ENCODE measurements at regions not wholly inside any gene's neighbourhood (a gene's known extent, or its start where the extent isn't known, plus 50 kb on each side); places are given as distances from the start of the nearest gene placed in this dataset.
"Not testable (repeated sequence)": the region's sequence is repeated elsewhere in the genome, so short reads cannot be mapped to it uniquely, and the experiment has no call there.

DNA sequence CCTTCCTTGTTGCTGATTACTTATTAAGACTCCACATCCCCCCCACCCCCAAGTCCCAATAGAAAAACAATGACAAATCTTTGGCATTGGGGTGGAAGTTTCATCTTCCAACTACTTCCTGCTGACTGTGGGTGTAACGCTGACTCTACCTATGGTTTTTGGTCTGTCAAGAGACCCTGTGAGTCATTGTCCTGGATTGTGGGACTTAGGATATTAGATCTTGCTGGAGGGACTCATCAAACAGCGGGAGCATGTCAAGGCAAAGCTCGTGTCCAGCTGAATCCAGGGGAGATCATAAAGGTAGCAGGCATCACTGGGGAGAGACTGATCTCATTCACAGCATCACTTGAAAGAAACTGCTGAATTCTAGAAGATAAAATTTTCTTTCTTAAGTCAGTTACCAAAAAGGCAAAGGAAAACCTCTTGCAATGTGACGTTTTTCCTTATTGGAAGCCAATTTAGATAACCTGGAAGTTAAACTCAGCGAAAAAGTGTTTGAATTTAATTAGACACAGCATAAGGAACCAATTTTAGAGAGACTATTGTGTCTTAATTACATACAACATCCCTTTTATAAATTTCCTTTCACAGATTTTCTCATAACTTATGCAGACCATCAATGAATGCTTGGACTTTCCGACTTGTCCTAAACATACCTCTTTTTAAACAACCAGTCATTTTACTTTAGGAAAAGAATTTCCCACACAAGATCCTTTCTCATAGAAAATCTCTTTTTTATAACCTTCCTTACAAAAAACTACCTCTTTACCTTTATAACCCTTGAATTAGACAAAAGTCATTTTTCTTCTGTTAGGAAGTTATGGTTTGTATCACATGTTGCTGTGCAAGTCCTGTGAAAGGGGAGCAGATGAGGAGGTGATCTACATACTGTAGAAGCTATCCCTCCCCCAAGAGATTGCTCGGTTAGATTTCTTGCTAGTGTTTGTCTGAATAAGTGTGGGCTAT lies 94.6 kb upstream of the SCAF11 start:
- DNase-seq: no peak

DNA sequence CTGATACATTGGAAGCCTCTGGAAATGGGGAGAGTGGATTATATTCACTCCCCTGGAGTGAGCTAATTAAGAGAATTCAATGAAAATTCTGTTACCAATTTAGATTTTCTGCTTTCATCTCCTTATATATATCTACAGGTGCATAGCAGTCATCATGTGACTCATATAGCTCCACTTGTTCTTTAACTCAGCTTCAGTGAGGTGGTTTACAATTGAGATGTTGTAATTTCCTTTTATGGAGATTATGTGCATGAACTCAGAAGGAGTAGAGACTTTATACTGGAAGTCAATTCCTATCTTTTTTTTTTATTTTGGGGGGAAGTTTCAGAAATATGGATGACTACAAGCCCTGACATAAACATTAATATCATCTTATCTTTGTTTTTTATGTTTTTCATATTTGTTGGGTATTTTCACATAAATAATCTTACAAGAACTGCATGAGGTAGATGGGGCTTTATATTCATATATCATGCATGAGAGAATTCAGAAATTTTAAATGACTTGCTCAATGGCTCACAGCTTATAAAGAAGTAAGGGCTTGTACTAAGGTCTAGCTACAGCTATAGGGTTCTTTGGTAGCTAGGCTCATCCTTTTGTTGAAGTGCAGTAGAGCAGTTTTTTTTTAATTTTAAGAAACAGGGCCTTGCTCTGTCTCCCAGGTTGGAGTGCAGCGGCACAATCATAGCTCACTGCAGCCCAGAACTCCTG lies 92.3 kb upstream of the SCAF11 start:
- no peak for DNase-seq

DNA sequence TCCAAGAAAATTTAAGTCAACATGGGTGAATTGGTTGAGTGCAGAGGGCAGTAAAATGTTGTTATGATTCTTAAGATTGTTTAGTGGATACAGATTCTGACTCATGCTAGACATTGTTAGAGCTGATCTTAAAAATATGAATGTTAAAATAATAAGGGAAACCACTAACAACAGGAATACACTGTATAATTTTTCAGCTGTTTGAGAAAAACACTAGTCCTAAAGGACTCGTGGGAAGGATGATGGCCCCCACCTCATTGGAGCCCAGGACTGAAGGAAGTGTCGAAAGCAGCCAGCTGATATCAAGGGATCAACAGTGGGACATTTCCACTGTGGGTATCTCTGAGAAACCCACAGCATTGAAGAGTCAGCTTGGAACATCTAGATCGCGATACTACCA lies 82.9 kb upstream of the SCAF11 start:
- DNase-seq: no peak

DNA sequence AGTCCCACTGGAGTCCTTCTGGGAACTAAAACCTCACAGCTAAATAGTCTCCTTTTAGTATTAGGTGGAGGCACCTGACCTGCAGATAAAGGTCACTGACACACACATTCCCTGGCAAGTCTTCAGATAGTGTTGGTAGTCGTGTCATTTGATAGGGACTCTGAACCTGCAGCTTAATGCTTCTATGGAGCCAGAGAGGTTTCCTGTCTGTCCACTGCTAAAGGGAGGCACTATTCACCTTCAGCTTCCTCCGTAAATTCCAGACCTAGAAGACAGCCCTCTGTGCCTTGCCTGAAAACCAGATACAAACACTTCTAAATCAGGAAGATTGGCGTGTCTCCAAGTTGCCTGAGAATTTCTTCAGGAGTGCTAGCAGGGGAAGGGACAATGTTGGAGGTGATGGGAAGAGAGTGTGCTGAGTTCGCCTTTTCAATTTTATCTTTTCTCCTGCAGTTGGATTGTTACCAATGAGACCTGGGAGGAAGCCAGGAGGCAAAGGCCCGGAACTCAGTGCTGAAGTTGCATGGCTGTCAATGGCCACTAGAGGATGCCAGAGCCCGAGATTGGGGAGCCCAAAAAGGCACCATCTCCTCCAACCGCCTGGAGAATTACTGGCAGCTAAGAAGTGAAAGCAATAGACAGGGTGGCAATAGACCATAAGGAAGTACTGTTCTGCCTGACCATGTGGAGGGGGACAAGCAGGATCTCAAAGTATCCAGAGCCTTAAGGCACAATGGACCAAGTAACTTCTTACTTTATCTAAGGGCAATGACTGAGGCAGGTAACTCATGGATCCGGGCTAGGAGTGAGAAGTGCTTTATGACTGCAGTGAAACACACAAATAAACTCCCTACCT lies 81.6 kb upstream of the SCAF11 start:
- DNase-seq: peak; percentile 51

DNA sequence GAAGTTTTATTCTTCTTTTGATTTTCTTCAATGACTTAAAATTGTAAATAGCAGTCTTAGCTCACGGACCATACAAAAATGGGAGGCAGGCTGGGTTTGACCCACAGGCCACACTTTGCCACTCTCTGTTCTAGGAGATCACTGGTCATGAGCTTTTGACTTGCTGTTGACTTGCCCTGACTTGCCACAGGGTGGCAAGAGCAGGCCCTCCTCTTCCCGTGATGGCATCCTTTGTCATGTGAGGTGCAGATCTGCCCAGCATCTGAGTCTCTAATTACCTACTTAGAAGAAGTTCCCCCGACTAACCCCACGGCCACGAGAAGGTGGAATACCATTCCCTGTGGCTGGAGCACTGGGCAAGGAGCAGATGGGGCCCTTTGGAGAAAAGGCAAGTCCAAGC lies 81.0 kb upstream of the SCAF11 start:
- DNase-seq: no peak

DNA sequence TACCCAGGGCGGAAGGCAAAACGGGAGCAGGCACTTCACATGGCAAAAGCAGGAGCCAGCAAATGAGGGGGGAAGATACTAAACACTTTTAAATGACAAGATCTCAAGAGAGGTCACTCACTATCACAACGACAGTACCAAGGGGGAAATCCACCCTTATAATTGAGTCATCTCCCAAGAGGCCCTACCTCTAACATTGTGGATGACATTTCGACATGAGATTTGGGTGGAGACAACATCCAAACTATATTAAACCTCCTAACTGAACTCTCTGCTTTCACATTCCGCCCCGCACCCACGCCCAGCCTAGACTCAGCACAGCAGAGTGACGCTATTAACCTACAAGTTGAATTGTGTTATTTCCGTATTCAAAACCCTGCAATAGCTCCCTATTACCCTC lies 76.7 kb upstream of the SCAF11 start:
- no peak for DNase-seq

DNA sequence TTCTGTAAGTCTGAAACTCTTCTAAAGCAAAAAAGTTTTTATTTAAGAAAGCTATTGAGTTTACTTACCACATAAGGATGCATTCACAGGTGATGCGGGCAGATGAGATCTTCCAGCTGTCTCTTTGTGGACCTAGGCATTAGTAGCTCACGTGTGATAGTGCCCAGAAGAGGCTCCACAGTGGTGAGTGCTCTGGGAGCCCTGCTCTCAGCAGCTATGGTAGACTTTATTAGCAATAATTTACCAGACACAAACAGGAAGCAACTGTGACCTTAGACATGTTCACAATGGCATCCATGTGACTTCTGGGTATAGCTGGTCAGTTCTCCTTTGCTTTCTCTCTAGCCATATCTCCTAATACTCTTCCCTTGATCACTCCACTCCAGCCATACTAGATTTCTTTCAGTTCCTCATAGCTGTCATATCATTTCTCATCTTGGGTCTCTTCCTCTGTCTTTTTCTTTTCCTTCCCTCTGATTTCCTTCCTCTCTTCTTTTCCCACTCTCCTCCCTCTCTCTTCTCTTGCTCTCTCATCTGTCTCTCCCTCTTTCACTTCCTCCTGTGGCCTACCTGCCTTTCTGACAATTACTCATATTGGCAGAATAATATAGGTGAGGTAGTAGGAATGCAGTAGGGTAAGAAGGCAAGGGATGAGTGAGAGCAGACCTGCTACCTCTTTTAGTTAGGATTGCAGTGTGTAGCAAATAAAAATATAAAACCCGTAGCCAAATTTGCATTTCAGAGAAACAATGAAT lies 75.2 kb upstream of the SCAF11 start:
- DNase-seq: no peak

DNA sequence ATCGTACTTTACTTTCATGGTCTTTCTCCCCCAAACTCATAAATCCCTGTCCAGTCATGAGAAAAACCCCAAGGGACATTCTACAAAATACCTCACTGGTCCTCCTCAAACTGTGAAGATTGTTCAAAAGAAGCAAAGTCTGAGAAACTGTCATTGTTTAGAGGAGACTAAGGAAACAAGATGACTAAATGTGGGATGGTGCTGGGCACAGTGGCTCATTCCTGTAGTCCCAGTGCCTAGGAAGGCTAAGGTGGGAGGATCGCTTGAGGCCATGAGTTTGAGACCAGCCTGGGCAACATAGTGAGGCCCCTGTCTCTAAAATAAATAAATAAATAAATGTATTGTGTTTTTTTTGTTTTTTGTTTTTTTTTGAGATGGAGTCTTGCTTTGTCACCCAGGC lies 74.2 kb upstream of the SCAF11 start:
- DNase-seq: no peak

DNA sequence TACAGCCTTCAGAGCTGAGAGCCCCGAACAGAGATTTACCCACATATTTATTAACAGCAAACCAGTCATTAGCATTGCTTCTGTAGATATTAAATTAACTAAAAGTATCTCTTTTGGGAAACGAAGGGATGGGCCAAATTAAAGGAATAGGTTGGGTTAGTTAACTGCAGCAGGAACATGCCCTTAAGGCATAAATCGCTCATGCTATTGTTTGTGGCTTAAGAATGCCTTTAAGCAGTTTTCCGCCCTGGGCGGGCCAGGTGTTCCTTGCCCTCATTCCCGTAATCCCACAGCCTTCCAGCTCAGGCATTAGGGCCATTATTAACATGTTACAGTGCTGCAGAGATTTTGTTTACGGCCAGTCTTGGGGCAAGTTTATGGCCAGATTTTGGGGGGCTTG lies 68.3 kb upstream of the SCAF11 start:
- not testable (repeated sequence) for DNase-seq

DNA sequence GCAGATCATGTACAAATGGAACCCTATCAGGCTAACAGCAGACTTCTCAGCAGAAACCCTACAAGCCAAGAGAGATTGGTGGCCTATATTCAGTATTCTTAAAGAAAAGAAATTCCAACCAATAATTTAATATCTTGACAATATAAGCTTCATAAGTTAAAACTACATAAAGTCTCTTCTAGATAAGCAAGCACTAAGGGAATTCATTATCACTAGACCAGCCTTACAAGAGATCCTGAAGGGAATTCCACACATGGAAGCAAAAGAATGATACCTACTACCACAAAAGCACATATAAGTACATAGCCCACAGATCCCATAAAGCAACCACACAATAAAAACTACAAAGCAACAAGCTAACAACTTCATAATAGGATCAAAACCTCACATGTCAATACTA lies 60.4 kb upstream of the SCAF11 start:
- DNase-seq: no peak

DNA sequence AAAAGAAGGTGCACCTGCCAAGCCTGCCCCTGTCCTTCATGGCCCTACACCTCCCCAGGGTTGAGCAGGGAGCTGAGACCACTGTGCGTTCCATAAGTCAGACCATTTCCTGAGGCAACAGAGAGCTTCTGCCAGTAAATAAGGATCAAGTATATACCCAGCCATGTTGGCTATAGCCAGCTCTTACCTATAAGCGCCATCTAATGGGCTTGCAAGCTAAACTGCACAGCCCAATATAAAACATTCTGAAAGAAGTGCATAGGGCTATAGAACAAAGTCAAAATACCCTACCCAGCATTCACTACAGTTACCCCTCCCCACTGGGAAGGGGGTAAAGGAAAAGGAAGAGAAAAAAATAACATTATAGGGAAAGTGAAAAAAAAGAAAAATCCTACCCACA lies 59.3 kb upstream of the SCAF11 start:
- DNase-seq: no peak

DNA sequence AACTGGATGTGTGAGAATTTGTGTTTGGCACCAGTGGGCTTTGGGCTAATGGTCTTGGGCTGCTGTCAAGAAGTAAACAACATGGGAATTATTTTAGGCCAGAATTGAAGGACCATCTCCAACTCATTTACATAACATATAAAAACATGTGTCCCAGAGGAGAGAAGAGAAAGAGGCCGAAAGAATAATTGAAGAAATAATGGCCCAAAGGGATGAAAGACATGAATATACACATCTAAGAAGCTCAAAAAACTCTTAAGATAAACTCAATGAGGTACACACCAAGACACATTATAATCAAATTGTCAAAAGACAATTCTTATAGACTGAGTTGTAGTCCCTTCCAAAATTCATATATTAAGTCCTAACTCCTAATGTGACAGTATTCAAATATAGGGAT lies 56.1 kb upstream of the SCAF11 start:
- no peak for DNase-seq

DNA sequence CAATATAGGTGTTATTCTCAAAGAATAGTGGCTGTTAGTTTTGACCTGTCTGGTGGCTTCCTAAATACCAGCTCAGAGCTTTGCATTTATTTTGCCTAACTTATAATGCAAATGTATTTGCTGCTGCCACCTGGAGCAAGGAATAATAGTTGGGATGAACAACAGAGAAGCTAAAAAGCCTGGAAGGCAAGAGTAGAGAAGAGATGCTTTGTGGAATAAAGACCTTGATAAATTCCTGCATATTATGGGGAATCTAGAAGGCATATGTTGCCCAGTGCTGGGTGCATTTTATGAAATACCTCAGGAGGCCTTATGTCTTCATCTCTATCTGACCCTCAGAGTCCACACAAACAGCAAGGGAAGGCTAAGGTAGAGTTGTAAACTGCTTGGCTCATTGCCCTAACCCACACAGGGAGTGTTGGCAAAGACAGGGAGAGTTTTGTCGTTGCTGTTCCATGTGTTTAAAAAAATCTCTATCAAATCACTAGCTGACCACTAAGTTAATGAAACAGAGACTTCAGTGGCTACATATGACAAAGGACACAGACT lies 53.7 kb upstream of the SCAF11 start:
- no peak for DNase-seq
